Stimulated activated CD4-positive, alpha-beta T cell treated with anti-CD3 and anti-CD28 coated beads, Interleukin-12 subunit alpha, Interleukin-12 subunit beta, amount 100 ng/mL, for 24 hours (primary cell): ENCODE measurements at regions not wholly inside any gene's neighbourhood (a gene's known extent, or its start where the extent isn't known, plus 50 kb on each side); places are given as distances from the start of the nearest gene placed in this dataset.
"Not testable (repeated sequence)": the region's sequence is repeated elsewhere in the genome, so short reads cannot be mapped to it uniquely, and the experiment has no call there.

Experiments
- DNase-seq, 2 experiments: peaks; one replicate each; pipeline ENCODE4 v3.0.0-alpha.2; 2020; ENCODE audit warnings: low read depth in 2 of 2

GRCh38 chr16:10275214-10275996 lies 93.2 kb upstream of the GRIN2A start:
- not testable (repeated sequence) for DNase-seq

DNA sequence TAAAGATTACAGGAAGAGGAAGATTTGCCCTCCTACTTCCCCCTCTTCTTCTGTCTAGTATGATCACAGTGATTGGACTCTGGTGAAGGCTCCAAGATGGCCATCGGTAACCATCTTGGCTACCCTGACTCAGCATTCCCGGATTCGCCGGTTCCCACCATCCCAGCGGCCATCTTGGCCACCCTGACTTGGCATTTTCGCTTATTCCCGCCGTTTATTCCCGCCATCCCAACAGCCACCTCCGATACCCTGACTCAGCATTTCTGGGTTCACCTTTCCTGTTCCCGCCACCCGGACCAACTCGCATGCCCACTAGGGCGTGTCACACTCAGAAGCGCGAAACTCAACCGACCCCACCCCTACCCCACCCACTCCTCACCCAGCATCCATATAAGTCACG lies 95.4 kb upstream of the GRIN2A start:
- no peak for DNase-seq

GRCh38 chr16:10280262-10281170 lies 98.3 kb upstream of the GRIN2A start:
- DNase-seq = no peak

- DNase-seq = no peak
These were observed 100.1 kb upstream of the GRIN2A start for GRCh38 chr16:10282367-10282766.

DNA sequence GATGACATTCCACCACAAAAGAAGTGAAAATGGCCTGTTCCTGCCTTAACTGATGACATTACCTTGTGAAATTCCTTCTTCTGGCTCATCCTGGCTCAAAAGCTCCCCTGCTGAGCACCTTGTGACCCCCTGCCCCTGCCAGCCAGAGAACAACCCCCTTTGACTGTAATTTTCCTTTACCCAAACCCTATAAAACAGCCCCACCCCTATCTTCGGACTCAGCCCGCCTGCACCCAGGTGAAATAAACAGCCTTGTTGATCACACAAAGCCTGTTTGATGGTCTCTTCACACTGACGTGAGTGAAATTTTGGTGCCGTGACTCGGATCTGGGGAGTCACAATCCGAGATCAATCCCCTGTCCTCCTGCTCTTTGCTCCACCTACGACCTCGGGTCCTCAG lies 101.0 kb upstream of the GRIN2A start:
- not testable (repeated sequence) for DNase-seq

DNA sequence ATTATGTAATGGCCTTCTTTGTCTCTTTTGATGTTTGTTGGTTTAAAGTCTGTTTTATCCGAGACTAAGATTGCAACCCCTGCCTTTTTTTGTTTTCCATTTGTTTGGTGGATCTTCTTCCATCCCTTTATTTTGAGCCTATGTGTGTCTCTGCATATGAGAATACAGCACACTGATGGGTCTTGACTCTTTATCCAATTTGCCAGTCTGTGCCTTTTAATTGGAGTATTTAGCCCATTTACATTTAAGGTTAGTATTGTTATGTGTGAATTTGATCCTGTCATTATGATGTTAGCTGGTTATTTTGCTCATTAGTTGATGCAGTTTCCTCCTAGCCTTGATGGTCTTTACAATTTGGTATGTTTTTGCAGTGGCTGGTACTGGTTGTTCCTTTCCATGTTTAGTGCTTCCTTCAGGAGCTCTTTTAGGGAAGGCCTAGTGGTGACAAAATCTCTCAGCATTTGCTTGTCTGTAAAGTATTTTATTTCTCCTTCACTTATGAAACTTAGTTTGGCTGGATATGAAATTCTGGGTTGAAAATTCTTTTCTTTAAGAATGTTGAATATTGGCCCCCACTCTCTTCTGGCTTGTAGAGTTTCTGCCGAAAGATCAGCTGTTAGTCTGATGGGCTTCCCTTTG lies 95.3 kb upstream of the ATF7IP2 start:
- DNase-seq = not testable (repeated sequence)

- not testable (repeated sequence) for DNase-seq
These were observed 93.7 kb upstream of the ATF7IP2 start for GRCh38 chr16:10292197-10292596.

- DNase-seq = not testable (repeated sequence)
These were observed 92.9 kb upstream of the ATF7IP2 start for GRCh38 chr16:10292976-10293375.

GRCh38 chr16:10294153-10294552 lies 91.7 kb upstream of the ATF7IP2 start:
- DNase-seq = not testable (repeated sequence)

GRCh38 chr16:10296956-10297340 lies 88.9 kb upstream of the ATF7IP2 start:
- no peak for DNase-seq

GRCh38 chr16:10297341-10298006 lies 88.4 kb upstream of the ATF7IP2 start:
- DNase-seq = no peak

GRCh38 chr16:10300905-10301304 lies 85.0 kb upstream of the ATF7IP2 start:
- no peak for DNase-seq

GRCh38 chr16:10301547-10301946 lies 84.3 kb upstream of the ATF7IP2 start:
- DNase-seq = not testable (repeated sequence)

- DNase-seq = no peak
These were observed 79.9 kb upstream of the ATF7IP2 start for GRCh38 chr16:10305912-10306311.

- DNase-seq = no peak
These were observed 77.3 kb upstream of the ATF7IP2 start for GRCh38 chr16:10308305-10309193.

- no peak for DNase-seq
These were observed 76.5 kb upstream of the ATF7IP2 start for GRCh38 chr16:10309271-10309932.

DNA sequence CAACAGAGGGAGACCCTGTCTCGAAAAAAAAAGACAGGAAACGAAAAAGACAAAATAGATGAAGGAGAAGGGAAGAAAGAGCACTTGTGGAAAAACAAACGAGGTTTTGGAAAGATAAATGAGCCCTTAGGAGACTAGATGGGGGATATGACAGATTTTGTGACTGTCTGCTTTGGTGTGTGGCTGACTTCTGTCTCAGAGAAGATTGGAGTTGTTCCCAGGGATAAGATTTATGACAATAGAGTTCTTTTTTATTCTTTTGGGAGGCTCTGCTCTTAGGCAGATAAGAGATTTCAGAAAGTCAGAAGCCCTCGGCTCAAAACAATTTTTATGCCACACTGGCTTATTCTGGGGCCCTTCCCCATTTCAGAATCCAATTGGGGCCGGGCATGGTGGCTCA lies 73.9 kb upstream of the ATF7IP2 start:
- no peak for DNase-seq

DNA sequence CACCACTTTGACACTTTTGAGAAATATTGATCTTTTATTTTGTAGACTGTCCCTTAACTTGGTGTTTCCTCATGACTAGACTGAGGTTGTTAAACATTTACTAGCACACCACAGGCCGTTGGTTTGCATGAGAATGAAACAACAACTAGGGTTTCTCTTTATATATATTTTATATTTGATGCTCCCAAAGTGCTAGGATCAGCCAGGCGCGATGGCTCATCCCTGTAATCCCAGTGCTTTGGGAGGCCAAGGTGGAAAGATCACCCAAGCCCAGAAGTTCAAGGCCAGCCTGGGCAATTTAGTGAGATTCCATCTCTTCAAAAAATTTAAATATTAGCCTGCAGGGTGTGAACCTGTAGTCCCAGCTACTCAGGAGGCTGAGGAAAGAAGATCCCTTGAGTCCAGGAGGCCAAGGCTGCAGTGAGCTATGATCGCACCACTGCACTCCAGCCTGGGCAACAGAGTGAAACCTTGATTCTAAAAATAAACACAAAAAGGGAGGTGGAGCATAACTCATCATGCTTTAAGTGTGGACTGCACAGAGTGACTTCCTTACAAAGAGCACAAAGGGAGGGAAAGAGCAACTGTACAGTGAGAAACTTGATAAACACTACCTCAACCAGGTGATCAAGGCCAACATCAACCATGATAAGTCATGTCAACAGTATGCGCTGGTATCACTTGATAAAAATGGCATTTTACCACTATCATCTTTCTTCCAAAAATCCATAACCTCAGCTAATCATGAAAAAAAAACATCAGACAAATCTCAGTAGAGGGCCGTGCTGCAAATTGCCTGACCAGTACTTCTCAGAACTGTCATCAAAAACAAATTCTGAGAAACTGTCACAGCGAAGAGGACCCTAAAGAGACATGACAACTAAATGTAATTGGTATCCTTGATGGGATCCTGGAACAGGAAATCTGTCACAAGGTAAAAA lies 72.8 kb upstream of the ATF7IP2 start:
- DNase-seq = no peak

DNA sequence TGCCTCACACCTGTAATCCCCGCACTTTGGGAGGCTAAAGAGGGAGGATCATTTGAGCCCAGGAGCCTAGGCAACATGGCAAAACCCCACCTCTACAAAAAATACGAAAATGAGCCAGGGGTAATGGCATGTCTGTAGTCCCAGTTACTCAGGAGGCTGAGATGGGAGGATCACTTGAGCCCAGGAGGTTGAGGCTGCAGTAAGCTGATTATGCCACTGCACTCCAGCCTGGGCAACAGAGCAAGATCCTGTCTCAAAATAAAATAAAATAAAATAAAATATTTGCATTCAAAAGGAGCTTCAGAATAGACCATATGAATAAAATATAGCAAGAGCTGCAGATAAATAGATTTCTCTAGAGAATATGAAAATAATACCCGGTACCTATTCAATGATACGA lies 71.5 kb upstream of the ATF7IP2 start:
- DNase-seq = no peak
